Non-pigmented ciliary epithelial cell (primary cell): ENCODE measurements at regions not wholly inside any gene's neighbourhood (a gene's known extent, or its start where the extent isn't known, plus 50 kb on each side); places are given as distances from the start of the nearest gene placed in this dataset.
A peak's percentile ranks its signal among the peaks of the same experiment; 100 is the strongest.

Experiments
- DNase-seq: peaks from one replicate; pipeline ENCODE4 v3.0.0-alpha.2; 2010; ENCODE audit warnings: low read depth

DNA sequence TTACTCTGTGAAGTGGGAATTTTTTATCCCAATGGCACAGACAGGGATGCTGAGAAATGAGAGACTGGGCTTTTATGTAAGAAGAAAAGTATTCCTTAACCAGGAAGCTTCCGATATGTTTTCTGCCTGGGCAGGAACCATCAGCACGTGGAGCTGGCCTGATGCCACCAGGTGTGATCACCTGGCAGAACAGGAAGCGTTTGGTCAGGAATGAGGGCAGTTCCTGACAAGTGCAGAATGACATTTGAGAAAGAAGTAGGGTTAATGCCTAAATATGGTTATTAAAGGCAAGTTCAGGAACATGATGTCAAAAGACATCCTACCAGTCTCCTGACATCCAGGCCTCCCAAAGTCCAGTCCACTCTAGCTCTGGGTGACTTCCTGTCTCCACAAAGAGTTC, 210.3 kb downstream of the NUAK1 start:
- no peak for DNase-seq

DNA sequence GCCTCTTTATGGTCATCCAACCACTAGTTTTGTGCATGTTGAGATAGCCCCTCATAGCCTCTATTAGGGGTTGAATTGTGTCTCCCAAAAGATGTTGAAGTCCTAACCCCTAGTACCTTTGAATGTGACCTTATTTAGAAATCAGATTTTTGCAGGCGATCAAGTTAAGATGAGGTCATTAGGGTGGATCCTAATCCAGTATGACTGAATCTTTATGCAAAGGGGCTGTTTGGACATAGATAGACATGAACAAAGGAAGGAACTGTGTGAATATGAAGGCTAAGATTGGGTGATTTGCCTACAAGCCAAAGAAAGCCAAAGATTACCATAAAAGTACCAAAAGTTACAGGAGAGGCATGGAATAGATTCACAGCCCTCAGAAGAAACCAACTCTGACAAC, 209.6 kb downstream of the NUAK1 start:
- DNase-seq: no peak

DNA sequence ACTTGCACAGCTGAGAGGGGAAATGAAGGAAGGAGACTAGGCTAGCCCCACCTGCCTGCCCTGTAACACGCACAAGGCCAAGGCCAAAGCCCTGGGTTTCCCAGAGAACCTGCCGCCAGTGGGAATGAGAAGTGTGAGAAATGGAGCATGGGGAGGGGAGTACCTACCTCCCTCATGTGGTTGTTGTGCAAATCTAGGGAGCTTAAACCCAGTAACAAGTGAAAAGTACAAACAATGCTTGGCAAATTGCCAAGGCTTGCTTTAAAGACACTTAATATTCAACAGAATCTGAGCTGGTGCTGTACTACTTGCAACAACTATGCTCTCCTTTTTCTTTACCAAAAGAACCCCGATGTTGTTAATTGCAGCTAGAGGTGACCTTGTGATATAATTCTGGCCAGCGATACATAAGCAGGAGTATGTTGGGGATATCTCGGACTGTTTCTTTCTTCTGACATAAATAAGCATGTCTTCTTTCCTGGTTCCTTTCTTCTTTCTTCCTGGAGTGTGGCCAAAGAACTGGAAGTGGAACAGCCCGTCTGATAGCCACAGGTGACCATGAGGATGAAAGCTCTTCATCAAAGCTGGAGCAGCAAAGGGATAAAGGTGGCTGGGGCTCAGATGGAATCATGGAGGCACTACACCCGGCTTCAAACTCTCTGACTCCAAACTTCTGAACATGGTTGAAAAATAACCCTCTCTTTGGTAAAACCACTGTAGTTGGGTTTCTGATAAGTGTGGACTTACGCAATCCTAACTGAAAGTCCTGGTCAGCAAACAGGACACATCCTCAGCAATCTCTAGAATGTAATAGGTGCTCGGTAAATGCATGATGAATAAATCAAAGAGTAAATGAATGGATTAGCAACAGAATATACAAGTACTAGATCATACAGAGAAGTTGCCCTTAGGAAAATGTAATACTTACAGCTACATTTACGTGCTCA, 207.9 kb downstream of the NUAK1 start:
- DNase-seq: no peak

DNA sequence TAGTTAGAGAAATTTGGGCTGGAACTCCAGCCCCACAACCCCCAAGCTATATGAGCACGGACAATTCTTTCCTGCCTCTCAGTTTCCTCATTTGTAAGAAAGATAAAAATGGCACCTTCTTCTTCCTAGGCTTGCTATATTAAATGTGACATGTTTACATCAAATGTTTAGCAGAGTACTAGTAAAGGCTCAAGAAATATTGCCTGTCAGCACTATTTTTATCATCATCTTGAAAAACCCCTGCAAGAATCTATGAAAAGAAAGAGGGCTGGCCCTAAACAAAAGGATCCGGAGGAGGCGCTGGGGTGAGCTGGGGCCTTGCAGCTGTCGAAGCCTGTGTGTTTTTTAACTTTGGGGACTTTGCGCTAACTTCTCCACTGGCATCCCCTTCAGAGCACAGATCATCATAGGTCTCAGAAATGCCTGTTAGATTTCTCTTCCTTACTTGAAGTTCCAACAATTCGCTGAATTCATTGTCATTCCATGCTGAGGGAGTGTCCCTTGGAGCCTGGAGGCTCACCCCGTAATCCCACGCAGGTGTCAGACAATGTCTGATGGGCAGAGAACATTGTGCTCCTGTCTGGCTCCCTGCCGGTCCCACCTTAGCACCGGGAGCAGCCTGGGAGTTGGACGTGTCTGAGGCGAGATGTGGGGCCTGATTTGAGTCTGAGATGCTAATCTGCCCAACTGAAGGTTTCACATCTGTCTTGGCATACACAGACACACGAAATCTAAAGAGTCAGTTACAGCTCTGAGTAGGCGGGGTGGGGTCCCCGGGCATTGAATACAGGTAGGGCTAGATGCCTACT, 206.8 kb downstream of the NUAK1 start:
- DNase-seq: no peak

DNA sequence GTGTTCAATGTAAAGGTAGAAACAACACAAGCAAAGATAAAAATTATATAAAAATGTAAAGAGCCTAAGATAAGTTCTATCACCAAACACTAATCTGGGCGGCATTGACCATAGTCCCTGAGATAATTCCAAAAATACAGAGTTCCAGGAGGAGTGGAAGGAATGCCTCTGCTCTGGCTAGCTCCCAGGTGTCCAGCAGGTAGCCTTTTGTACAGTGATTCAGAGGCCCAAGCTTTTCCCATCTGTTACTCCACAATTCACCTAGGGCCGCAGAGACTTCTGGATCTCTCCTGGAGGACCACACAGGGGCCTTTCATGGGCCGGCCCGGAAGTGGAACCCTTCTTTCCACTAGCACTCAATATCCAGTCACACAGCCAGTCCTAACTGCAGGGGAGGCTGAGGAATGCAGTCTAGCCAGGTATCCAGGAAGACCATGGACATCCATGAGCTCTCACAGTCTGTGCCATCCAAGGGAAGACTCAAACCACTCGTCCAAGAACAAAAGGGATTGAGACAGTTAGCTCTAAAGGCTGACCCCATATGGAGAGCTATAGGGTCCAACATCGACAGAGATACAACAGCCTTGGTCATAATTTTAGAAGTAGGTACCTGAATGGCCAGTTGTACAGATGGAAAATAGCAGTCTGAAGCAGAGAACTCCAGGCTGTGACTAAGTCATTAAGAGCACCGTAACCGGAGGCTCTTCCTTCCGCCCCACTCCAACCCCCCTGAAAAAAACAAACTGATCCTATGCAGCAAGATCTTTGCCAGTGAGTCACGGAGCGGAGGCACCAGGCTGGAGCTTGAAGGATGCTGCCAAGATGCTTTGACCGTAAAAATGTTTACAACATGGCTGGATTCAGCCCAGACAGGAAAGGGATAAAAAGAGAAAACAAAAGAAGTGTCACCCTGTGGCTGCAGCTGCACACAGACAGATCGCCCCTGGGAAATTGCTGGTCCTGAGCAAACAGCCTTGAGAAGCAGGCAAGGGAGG, 204.8 kb downstream of the NUAK1 start:
- peak; percentile 98 for DNase-seq

DNA sequence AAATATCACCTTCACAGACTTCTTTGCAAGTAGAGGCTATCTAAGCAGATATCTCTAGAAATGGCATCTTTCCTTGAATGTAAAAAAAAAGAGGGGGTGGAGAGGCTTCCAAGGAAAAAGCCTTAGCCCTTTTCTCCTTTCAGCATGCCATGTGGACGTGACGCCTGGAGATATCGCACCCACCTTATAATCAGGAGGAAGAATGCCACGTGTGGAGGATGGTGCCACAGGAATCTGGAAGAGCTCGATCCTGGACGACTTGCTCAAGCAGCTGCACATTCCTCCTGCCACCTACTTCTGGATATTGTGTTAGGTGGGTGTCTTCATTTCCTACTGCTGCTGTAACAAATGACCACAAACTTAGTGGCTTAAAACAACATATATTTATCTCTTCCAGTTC, 203.6 kb downstream of the NUAK1 start:
- DNase-seq: peak; percentile 78

DNA sequence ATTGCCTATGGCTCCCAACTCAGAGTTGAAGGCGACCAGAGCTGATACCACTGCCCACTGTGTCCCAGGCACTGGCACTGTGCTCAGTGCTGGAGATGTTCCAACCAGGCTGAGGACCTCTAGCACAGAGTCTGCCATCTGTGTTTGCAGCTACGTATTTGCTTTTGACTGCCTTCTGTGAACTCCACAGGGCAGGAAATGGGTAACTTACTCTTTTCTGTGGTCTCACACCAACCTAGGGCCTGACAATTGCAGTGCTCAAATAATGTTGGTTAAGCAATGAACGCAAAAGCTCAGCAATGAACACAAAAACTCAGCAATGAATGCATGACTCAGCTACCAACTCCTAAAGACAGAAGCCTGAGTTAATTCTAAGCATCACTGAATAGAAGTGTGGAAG, 202.8 kb downstream of the NUAK1 start:
- DNase-seq: no peak

DNA sequence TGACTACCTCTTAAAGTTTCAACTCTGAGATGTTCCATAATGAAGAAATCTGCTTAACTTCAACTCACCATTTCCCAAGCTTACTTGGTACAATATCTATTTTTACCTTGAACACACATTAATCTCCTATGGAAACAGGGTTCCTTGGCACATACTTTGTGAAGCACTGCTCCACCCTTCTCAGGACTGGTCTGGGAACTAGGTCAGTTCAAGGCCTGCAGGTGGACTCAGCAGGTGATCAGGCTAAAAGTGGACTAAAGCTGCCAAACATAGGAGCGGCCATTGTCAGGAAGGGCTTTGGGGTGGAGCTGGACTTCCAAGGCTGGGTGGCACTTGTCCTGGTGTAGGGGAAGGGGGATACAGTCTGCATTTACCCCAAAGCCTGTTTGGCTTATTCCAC, 202.3 kb downstream of the NUAK1 start:
- no peak for DNase-seq

DNA sequence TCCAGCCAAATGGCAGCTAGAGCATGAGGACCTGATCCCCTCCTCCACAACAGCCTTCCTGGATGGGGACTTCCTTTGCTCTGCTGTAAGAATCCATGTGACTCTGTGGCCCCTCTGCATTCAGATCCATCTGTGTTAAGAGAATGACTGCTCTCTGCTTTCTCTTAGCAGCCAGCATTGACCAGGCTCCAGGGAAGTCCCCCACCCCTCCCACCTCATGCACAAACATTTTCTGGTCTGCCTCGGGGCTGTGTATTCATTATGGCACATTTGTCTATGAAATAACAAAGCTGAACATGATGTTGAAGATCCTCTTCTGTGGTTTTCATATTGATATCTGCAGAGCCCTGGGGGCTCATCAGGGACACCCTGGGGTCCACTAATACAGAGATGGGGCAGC, 201.7 kb downstream of the NUAK1 start:
- no peak for DNase-seq

DNA sequence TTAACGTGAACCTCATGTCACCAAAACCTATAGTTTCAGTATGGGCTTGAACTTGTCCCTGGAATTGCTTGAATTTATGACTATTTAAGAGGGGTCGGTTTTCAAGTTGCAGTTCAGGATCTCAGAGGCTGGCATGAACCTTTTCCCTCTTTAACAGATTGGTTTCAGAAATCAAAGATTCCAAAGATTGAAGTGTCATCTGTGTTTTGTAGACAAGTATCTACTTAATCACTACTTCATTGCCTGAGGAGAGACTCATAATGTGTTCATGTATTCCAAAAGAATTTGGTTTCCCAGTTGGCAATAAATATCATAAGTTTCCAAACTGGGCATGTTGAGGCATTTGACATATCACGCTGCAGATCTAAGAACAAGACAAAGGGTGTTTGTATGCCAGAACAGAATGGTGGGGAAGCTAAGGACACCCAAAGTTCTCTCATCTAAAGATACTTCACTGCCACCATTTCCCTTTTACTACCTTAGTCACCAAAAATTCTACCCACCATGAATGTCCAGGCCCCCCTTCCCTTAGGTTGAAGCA, 199.5 kb downstream of the NUAK1 start:
- no peak for DNase-seq

DNA sequence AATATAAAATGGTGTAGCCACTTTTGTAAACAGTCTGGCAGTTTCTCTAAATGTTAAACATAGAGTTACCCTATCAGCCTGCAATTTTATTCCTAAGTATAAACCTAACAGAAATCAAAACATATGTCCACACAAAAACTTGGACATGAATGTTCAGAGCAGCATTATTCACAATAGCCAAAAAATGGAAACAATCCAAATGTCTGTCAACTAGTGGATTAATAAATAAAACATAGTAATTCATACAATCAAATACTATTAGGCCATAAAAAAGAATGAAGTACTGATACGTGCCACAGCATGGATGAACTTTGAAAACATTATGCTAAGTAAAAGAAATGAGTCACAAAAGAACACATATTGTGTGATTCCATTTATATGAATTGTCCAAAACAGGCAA, 196.5 kb downstream of the NUAK1 start:
- DNase-seq: no peak

DNA sequence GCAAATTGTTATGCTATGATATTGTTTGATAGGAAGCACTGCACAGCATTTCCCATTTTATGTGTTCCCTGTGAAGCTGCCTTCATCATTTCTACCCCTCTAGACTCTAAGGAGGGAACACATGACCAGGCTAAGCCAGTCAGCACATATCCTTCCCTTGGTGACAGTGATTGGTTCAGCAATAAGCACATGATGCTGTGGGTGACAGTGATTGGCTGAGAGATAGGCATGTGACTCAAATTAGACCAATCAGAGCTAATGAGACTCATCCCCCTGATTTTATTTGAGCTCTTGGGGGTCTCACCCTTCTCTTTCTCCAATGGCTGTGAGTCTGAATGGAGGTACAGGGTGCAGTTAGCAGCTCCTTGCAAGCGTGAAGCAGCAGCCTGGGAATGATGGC, 195.2 kb downstream of the NUAK1 start:
- DNase-seq: no peak

DNA sequence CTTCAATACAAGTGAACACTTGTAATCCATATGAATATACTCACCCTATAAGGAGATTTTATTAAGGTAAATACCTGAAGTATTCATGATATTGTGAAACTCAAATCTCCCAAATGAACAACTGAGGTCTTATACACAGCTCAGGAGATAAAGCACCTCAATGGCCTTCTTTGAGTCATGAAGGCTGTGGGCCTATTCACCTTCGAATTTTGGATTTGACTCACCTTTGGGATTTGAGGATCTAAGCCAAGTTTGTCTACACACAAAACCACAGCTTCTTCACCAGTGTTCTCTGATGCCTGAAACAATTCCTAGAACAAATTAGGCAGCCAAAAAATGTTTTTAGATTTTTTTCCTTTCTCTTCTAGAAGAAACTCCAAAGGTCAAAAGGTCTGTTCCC, 194.1 kb downstream of the NUAK1 start:
- no peak for DNase-seq

DNA sequence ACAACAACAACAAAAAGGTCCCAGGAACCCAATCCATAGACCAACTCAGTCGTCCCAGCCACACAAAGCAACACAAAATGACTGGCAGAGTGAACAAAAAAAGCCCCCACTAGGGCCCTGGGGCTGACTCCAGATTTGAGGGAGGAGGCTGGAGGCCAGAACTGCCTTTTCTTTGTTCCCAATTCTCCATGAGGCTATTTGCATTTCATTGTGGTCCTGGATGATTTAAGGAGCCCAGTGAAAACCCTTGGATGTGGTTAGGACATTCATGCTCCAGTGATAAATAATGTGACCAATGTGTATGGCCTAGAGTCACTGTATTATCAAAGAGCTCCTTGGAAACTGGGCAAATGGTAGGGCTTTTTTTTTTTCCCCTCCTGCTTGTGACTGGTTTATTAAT, 192.9 kb downstream of the NUAK1 start:
- DNase-seq: no peak

DNA sequence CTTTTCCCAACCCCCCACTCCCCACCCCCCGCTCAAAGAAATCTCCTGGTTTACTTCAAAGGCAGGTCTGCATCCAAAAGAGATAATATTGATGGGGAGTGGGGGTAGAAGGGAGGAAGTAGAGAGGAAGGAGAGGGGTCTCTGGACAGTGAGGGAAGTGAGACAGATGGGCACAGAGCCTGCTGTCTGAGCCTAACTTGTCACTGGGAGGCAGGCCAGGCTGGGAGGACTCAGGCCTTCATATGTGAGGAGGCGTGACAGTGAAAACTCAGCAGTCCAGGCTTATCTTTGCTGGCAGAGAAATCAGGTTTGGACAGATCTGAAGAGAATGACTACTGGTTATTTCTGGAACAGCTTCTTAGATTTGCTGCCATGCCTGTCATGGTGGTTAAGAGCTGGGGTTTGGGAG, 192.3 kb downstream of the NUAK1 start:
- DNase-seq: no peak

DNA sequence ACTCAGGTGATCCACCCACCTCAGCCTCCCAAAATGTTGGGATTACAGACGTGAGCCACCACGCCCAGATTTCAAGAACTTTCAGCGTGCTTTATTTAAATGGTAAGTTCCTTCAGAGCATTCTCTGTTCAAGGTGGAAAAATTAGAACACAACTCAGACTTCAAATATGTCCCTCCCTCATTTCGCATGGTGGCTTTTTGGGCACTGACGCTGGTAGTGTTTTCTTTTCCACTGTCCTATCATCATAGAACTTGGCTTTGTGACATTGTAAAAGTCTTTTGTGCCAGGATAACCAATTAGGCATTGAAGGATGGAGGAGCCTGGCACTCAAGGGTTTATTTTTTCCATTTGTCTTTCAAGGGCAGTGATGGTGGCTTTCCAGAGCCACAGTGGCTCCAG, 190.8 kb downstream of the NUAK1 start:
- no peak for DNase-seq

DNA sequence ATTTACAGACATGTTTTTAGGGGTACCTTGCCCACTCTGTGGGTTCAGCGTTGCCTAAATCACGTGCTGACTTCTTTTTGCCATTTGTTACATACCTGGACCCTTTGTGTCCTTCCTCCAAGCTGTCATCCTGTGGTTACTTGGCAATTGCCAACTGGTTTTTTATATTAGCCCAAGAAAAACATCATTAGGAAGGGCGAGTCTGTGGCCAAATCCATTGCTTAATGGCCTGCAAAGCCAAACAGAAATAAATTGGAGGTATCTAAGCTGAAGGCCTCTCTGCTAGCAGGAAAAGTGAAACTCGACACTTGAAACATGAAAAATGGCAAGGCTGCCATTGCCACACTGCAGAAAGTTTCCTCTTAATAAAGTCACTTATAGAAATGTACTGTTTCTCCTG, 190.4 kb downstream of the NUAK1 start:
- no peak for DNase-seq

DNA sequence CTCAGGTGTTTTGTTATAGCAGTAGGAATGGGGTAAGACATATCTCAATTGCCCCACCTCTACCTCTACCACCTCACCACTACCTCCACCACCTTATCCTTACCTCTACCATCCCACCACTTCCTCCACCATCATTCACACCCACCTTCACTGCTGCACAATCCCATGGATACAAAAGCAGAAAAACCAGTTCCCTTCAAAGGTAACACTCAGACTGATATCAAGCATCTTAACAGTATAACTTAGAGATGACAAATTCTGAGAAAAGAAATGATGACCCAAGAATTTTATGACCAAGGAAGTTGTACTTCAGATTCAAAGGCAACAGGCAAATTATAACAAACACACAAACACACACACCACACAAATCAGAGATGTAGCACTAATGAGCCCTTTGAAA, 189.4 kb downstream of the NUAK1 start:
- DNase-seq: no peak

DNA sequence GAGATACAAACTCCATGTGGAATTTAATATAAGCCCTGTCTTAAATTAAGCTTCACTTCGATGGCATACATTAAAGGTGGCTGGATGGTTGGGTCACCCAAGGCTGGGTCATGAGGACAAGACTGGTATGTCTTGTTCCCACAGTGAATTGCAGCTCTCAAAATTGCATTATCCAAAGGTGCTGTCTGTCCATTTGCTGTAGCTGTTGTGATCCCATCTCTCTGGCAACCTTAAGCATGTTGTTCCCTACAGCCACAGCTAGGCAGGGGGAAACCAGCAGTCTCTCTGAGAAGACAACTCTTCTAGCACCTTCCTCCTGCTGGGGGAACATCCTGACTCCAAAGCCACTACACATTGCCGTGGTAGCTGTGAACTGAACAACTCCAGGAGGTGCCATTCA, 187.0 kb downstream of the NUAK1 start:
- DNase-seq: no peak

DNA sequence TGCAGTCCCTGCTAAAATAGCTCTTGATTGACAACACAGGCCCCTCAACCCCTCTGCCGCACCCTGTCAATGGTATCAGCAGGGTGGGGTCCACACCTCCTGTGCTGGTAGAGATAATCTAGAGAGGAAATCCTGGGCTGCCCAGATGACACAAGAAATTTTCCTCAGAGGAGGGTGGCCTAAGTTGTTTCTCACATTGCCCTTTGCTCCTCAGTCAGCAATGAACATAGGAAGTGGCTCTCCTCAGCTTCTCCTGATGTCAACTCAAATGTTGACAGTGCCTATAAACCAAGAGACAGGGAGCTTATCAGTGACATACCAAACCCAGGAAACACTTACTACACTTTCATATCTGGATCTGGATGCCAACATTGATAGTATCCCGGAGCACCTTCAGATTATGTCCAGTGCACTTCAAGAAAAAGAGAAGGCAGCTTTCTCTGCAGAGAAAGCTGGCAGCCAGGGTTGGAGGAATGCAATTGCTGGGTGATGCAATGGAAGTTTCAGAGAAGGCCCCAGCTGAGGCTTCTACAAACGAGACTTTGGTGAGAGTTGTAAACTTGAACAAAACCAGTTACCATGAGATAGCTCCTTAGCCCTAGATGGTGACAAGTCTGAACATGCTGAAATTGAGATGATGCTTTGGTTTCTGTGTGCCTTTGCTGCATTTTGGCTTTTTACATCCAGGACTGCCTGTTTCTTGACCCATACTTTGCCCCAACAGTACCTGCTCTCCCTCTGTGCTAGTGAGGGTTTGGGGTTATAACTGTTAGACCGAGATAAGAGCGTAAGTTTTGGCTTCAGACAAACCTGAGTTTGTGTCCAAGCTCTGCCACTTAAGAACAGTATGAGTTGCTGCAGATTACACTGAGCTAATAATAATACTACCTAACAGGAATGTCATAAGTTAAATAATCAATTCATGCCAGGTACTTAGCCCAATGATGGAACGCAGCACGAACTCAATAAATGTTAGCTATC, 183.5 kb downstream of the NUAK1 start:
- no peak for DNase-seq

DNA sequence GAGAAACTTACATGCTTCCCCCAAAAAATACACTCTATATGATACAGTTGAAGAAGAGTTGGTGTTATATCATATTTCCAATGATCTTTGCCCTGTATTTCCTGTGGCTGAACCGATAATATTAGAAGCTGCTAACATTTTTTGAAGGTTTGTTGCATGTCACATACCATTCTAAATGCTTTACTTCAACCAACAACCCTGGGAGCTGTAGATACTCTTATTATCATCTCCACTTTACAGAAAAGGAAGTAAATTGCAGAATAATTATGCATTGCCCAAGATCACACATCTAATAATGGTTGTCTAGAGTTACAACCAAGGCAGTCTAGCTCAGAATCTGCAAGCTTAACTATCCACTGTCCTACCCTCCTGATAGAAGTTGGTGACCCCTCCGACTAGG, 182.8 kb downstream of the NUAK1 start:
- DNase-seq: no peak
